ENCODE measurements at regions not wholly inside any gene's neighbourhood (a gene's known extent, or its start where the extent isn't known, plus 50 kb on each side); places are given as distances from the start of the nearest gene placed in this dataset.

- Histone ChIP-seq H3K36me3 (ENCODE audit: control insufficient read depth in 2 of 2, extremely low read depth in 1 of 2, insufficient read depth in 2 of 2, low read length in 2 of 2) (no peaks in the 10 kb centered on the region), H3K27me3 (ENCODE audit: control insufficient read depth in 2 of 2, insufficient read depth in 2 of 2, low read length in 2 of 2) (no peaks in the 10 kb centered on the region), H3K4me2 (ENCODE audit: insufficient read depth, low read length) (no peak overlapping the region), H4K20me1 (replicated peaks; ENCODE audit: control insufficient read depth, extremely low read depth, insufficient read depth, low read length) (no peaks in the 10 kb centered on the region), H3K9me3 (replicated peaks; ENCODE audit: control insufficient read depth, insufficient read depth, low read length) (no peaks in the 10 kb centered on the region), H3K4me1 (ENCODE audit: control insufficient read depth, extremely low read depth, insufficient read depth, low read length) (no peaks in the 10 kb centered on the region), H3K79me2 (ENCODE audit: control insufficient read depth, insufficient read depth, low read length) (no peaks in the 10 kb centered on the region), H2AFZ (ENCODE audit: low read depth, low read length) (no peak overlapping the region), H3K27ac (ENCODE audit: insufficient read depth, low read depth, low read length) (no peak overlapping the region), H3K9me1 (replicated peaks; ENCODE audit: control insufficient read depth, extremely low read depth, insufficient read depth, low read length) (peaks cover under 1% of the 10 kb centered on the region), H3K4me3 (replicated peaks in 1 of 3; ENCODE audit: insufficient read depth in 1 of 3, low read depth in 1 of 3, low read length in 3 of 3) (no peak overlapping the region), H3K9ac (replicated peaks; ENCODE audit: extremely low read depth, insufficient read depth, low read length) (no peak overlapping the region)
- ChIA-PET CTCF (interaction anchor here (1.4 kb wide), 1 partner anchor 12 kb away, joined by 3 read pairs; no protein-coding TSS in a partner anchor), POLR2A (no interaction called here)
- FAIRE-seq (no peak), DNase-seq (ENCODE audit: low read depth, low spot score) (no peak)
- intact Hi-C loops (cut with micrococcal nuclease) (no loop called here), dilution Hi-C loops (cut with MboI; ENCODE audit: extremely low pct_ligation_motif_present, low sequenced_read_pairs) (no loop called here)
- BruUV-seq (replicated peaks): no TSS peak
- no peak for TF ChIP-seq POLR2A (IDR thresholded peaks at IDR 0.05; ENCODE audit: low read depth, low read length)
- TF ChIP-seq MAX (IDR thresholded peaks at IDR 0.05; ENCODE audit: insufficient read depth, insufficient read length): no peak
- no peak for TF ChIP-seq EZH2 (IDR thresholded peaks at IDR 0.05; ENCODE audit: borderline replicate concordance, low read depth, low read length, severe bottlenecking)
- no peak for TF ChIP-seq GATA2 (IDR thresholded peaks at IDR 0.05; ENCODE audit: insufficient read depth, insufficient read length, low read depth, low read length)
- TF ChIP-seq CTCF (IDR thresholded peaks at IDR 0.05; ENCODE audit: extremely low read depth in 1 of 2, insufficient read depth in 1 of 2, low read depth in 1 of 2, low read length in 2 of 2): no peak
- TF ChIP-seq JUN (IDR thresholded peaks at IDR 0.05; ENCODE audit: borderline replicate concordance, insufficient read depth, insufficient read length, low read depth): no peak
- TF ChIP-seq FOS (IDR thresholded peaks at IDR 0.05; ENCODE audit: borderline replicate concordance, insufficient read depth, low read length): no peak
- no peak for TF ChIP-seq MYC (IDR thresholded peaks at IDR 0.05; ENCODE audit: low read depth, low read length)
- no peak for TF ChIP-seq POLR2AphosphoS5 (IDR thresholded peaks at IDR 0.05; ENCODE audit: insufficient read depth, low read depth, low read length)
These were observed 168.7 kb upstream of the GNAI1 start for GRCh38 chr7:79965946-79966345.

All from endothelial cell of umbilical vein (primary cell).